Neuronal stem cell (in vitro differentiated cells): ENCODE measurements at regions not wholly inside any gene's neighbourhood (a gene's known extent, or its start where the extent isn't known, plus 50 kb on each side); places are given as distances from the start of the nearest gene placed in this dataset.

ENCODE experiments used
- DNase-seq: peaks from one replicate; pipeline ENCODE4 v3.0.0-alpha.2; 2013; ENCODE audit warnings: low spot score
- H2AFZ ChIP-seq: one replicate; pipeline ENCODE4 v1.6.1; 2013; ENCODE audit warnings: mild to moderate bottlenecking, low read length, inconsistent platforms
- H2AK5ac ChIP-seq: 2 replicates; pipeline ENCODE4 v1.6.1; 2013; ENCODE audit warnings: low read depth, mild to moderate bottlenecking, inconsistent platforms, low read length, moderate library complexity, mixed read lengths
- H2BK120ac ChIP-seq: 2 replicates; pipeline ENCODE4 v1.6.1; 2013; ENCODE audit warnings: low read depth, mild to moderate bottlenecking, inconsistent platforms, low read length, moderate library complexity, mixed read lengths
- H2BK12ac ChIP-seq: one replicate; pipeline ENCODE4 v1.6.1; 2013; ENCODE audit warnings: low read length, inconsistent platforms
- H2BK15ac ChIP-seq: 2 replicates; pipeline ENCODE4 v1.6.1; 2013; ENCODE audit warnings: mild to moderate bottlenecking, low read length, inconsistent platforms, mixed read lengths
- H2BK5ac ChIP-seq: one replicate; pipeline ENCODE4 v1.6.1; 2013; ENCODE audit warnings: inconsistent platforms, mild to moderate bottlenecking, low read length, moderate library complexity
- H3K14ac ChIP-seq: one replicate; pipeline ENCODE4 v1.6.1; 2013; ENCODE audit warnings: low read length, inconsistent platforms
- H3K18ac ChIP-seq: 2 replicates; pipeline ENCODE4 v1.6.1; 2013; ENCODE audit warnings: low read length, inconsistent platforms
- H3K23ac ChIP-seq: 2 replicates; pipeline ENCODE4 v1.6.1; 2013; ENCODE audit warnings: low read depth, mild to moderate bottlenecking, mixed read lengths, low read length, inconsistent platforms; ENCODE audit not compliant: poor library complexity
- H3K27ac ChIP-seq: replicated peaks from 3 replicates; pipeline ENCODE4 v1.5.1; 2013; ENCODE audit warnings: low read length, inconsistent platforms
- H3K27me3 ChIP-seq, 3 experiments: 2 replicates each; pipeline ENCODE4 v1.6.1; 2013; ENCODE audit warnings: low read length in 3 of 3, mild to moderate bottlenecking in 2 of 3, inconsistent platforms in 1 of 3, low read depth in 1 of 3, mixed read lengths in 1 of 3, moderate library complexity in 1 of 3; ENCODE audit not compliant: control insufficient read depth in 3 of 3, insufficient read depth in 3 of 3
- H3K36me3 ChIP-seq, 2 donors: replicated peaks in 1 of 2; 2 replicates each; pipeline ENCODE4 v1.6.1; 2013; ENCODE audit warnings: low read length in 2 of 2; ENCODE audit not compliant: control insufficient read depth in 2 of 2, insufficient read depth in 2 of 2
- H3K4ac ChIP-seq: 2 replicates; pipeline ENCODE4 v1.6.1; 2013; ENCODE audit warnings: inconsistent platforms, mild to moderate bottlenecking, low read length, moderate library complexity
- H3K4me1 ChIP-seq, 2 donors: 1 replicate in 1 of 2; 2 replicates in 1 of 2; pipeline ENCODE4 v1.6.1; 2013; ENCODE audit warnings: low read length in 2 of 2, low read depth in 1 of 2; ENCODE audit not compliant: control insufficient read depth in 2 of 2, insufficient read depth in 1 of 2
- H3K4me2 ChIP-seq: one replicate; pipeline ENCODE4 v1.6.1; 2013; ENCODE audit warnings: mild to moderate bottlenecking, low read length, inconsistent platforms; ENCODE audit not compliant: insufficient read depth, poor library complexity, severe bottlenecking
- H3K4me3 ChIP-seq, 2 donors: 2 replicates each; pipeline ENCODE4 v1.5.1; 2013; ENCODE audit warnings: low read length in 2 of 2, mild to moderate bottlenecking in 2 of 2, inconsistent platforms in 1 of 2, moderate library complexity in 1 of 2
- H3K79me1 ChIP-seq: one replicate; pipeline ENCODE4 v1.6.1; 2013; ENCODE audit warnings: low read depth, mild to moderate bottlenecking, inconsistent platforms, low read length, moderate library complexity
- H3K9ac ChIP-seq: one replicate; pipeline ENCODE4 v1.6.1; 2013; ENCODE audit warnings: mild to moderate bottlenecking, low read depth, low read length, inconsistent platforms; ENCODE audit not compliant: poor library complexity
- H3K9me3 ChIP-seq, 2 donors: replicated peaks in 1 of 2; 2 replicates each; pipeline versions ENCODE3 to v1.6.1; 2013; ENCODE audit warnings: low read length in 2 of 2, mild to moderate bottlenecking in 2 of 2, inconsistent platforms in 1 of 2, low read depth in 1 of 2, mixed read lengths in 1 of 2, moderate library complexity in 1 of 2; ENCODE audit not compliant: control insufficient read depth in 2 of 2, insufficient read depth in 1 of 2
- H4K8ac ChIP-seq: one replicate; pipeline ENCODE4 v1.6.1; 2013; ENCODE audit warnings: low read depth, mild to moderate bottlenecking, inconsistent platforms, low read length, moderate library complexity
- H4K91ac ChIP-seq: one replicate; pipeline ENCODE4 v1.6.1; 2013; ENCODE audit warnings: low read length, low read depth, mild to moderate bottlenecking, inconsistent platforms; ENCODE audit not compliant: poor library complexity
- WGBS, 2 donors: extraction: QIAGEN DNeasy Blood & Tissue Kit; methylation state at CpG; one replicate each; pipeline ENCODE4 v1.1.7; 2013; ENCODE audit warnings: missing lambda C conversion rate in 2 of 2, mixed read lengths in 1 of 2; ENCODE audit not compliant: insufficient read length in 2 of 2, insufficient replicate concordance in 1 of 2; ENCODE audit errors: extremely low coverage in 2 of 2; 5-methylcytosine and 5-hydroxymethylcytosine counted together

GRCh38 chr6:167678102-167679101 lies 148.3 kb upstream of the AFDN start:
- Histone ChIP-seq H3K79me1 (no peaks in the 10 kb centered on the region), H3K4ac (no peak overlapping the region), H3K14ac (peak overlapping the region; percentile 48), H3K4me3 (peak overlapping the region; percentile 57 to 79), H2BK12ac (peak overlapping the region; percentile 59), H3K4me2 (peak overlapping the region; percentile 80), H2BK5ac (peak overlapping the region; percentile 93), H2BK120ac (peak overlapping the region; percentile 73), H2AFZ (peak overlapping the region; percentile 90), H3K9ac (peak overlapping the region; percentile 86), H3K27ac (peak overlapping the region; percentile 94), H3K9me3 (peaks cover 6 to 11% of the 10 kb centered on the region in 2 donors), H3K18ac (peak overlapping the region; percentile 98), H2AK5ac (peak overlapping the region; percentile 93), H3K23ac (peak overlapping the region; percentile 87), H4K8ac (no peak overlapping the region), H2BK15ac (peak overlapping the region; percentile 96), H4K91ac (peak overlapping the region; percentile 68), H3K27me3 (no peaks in the 10 kb centered on the region), H3K4me1 (peaks cover 29 to 53% of the 10 kb centered on the region in 2 donors), H3K36me3 (peaks cover 0 to 3% of the 10 kb centered on the region in 2 donors)
- DNase-seq = peak; percentile 71
- WGBS, 2 donors = no CpG with 5 or more reads among the region's 62 CpGs

- Histone ChIP-seq H3K9ac (peak overlapping the region; percentile 86), H4K91ac (no peak overlapping the region), H3K4ac (no peak overlapping the region), H2BK120ac (peak overlapping the region; percentile 73), H3K36me3 (peaks cover 0 to 3% of the 10 kb centered on the region in 2 donors), H3K27me3 (no peaks in the 10 kb centered on the region), H3K18ac (peak overlapping the region; percentile 98), H3K4me1 (peaks cover 29 to 58% of the 10 kb centered on the region in 2 donors), H3K23ac (no peak overlapping the region), H2BK15ac (peak overlapping the region; percentile 96), H3K79me1 (no peaks in the 10 kb centered on the region), H2BK5ac (peak overlapping the region; percentile 93), H2BK12ac (no peak overlapping the region), H2AFZ (peak overlapping the region; percentile 90), H2AK5ac (peak overlapping the region; percentile 14), H3K14ac (no peak overlapping the region), H3K9me3 (peaks cover 6 to 11% of the 10 kb centered on the region in 2 donors), H3K27ac (peak overlapping the region; percentile 94), H4K8ac (no peak overlapping the region), H3K4me2 (peak overlapping the region; percentile 80), H3K4me3 (peak overlapping the region; percentile 57 to 79)
- DNase-seq = peak; percentile 35
- no CpG with 5 or more reads among the region's 12 CpGs for WGBS, 2 donors
These were observed 147.5 kb upstream of the AFDN start for GRCh38 chr6:167679122-167679736.

GRCh38 chr6:167679790-167680604 lies 146.7 kb upstream of the AFDN start:
- Histone ChIP-seq H2BK15ac (peak overlapping the region; percentile 40), H3K36me3 (peaks cover 0 to 3% of the 10 kb centered on the region in 2 donors), H3K27me3 (no peaks in the 10 kb centered on the region), H2BK12ac (peak overlapping the region; percentile 28), H3K4me2 (peak overlapping the region; percentile 28), H3K14ac (peak overlapping the region; percentile 32), H4K91ac (peak overlapping the region; percentile 33), H3K18ac (peak overlapping the region; percentile 88), H2BK120ac (no peak overlapping the region), H2BK5ac (no peak overlapping the region), H3K27ac (peak overlapping the region; percentile 24), H3K79me1 (no peaks in the 10 kb centered on the region), H3K9ac (peak overlapping the region; percentile 53), H2AK5ac (peak overlapping the region; percentile 94), H3K4me1 (peaks cover 28 to 60% of the 10 kb centered on the region in 2 donors), H3K23ac (peak overlapping the region; percentile 46), H3K4ac (no peak overlapping the region), H3K4me3 (peak overlapping the region in 1 of 2 donors; percentile 40), H3K9me3 (peaks cover 6 to 11% of the 10 kb centered on the region in 2 donors), H4K8ac (no peak overlapping the region), H2AFZ (no peak overlapping the region)
- WGBS, 2 donors = no CpG with 5 or more reads among the region's 15 CpGs
- no peak for DNase-seq
